Spleen (tissue), 11 donors: ENCODE measurements at regions not wholly inside any gene's neighbourhood (a gene's known extent, or its start where the extent isn't known, plus 50 kb on each side); places are given as distances from the start of the nearest gene placed in this dataset.
"Not testable (repeated sequence)": the region's sequence is repeated elsewhere in the genome, so short reads cannot be mapped to it uniquely, and the experiment has no call there.

Experiments used
- DNase-seq: peaks from one replicate; pipeline ENCODE4 v3.0.0-alpha.2; 2020
- H3K27ac ChIP-seq, 8 donors: fragments of 200-600 bp; sonication (generic) in 7 of 8; 1 replicate in 4 of 8; 2 replicates in 4 of 8; pipeline versions ENCODE4 v1.5.0 to v1.8.0; 2016 to 2021; ENCODE audit warnings: inconsistent platforms in 4 of 8, mild to moderate bottlenecking in 4 of 8, moderate library complexity in 1 of 8
- H3K27me3 ChIP-seq, 7 donors: fragments of 200-600 bp; sonication (generic) in 6 of 7; replicated peaks in 1 of 7; 1 replicate in 4 of 7; 2 replicates in 3 of 7; pipeline versions ENCODE4 v1.5.0 to v1.8.0; 2016 to 2021; ENCODE audit warnings: inconsistent platforms in 3 of 7, mild to moderate bottlenecking in 1 of 7
- H3K36me3 ChIP-seq, 6 donors: fragments of 200-600 bp; sonication (generic) in 5 of 6; 1 replicate in 4 of 6; 2 replicates in 2 of 6; pipeline versions ENCODE4 v1.5.0 to v1.8.0; 2016 to 2021; ENCODE audit warnings: inconsistent platforms in 2 of 6
- H3K4me1 ChIP-seq, 6 donors: fragments of 200-600 bp; sonication (generic) in 5 of 6; 1 replicate in 3 of 6; 2 replicates in 3 of 6; pipeline versions ENCODE4 v1.5.0 to v1.8.0; 2016 to 2021; ENCODE audit warnings: inconsistent platforms in 3 of 6
- H3K4me3 ChIP-seq, 8 donors: fragments of 200-600 bp; sonication (generic) in 7 of 8; 1 replicate in 4 of 8; 2 replicates in 4 of 8; pipeline versions ENCODE4 v1.5.0 to v1.8.0; 2016 to 2021; ENCODE audit warnings: inconsistent platforms in 4 of 8, mild to moderate bottlenecking in 4 of 8, moderate library complexity in 2 of 8
- H3K9me3 ChIP-seq, 8 donors: fragments of 200-600 bp; sonication (generic) in 7 of 8; 1 replicate in 4 of 8; 2 replicates in 4 of 8; pipeline versions ENCODE4 v1.5.0 to v1.8.0; 2016 to 2021; ENCODE audit warnings: inconsistent platforms in 4 of 8
- POLR2A ChIP-seq, 3 donors: fragments of 450-650 bp; IDR thresholded peaks; one replicate each; pipeline ENCODE4 v1.5.1; 2017; ENCODE audit warnings: antibody characterized with exemption in 3 of 3, mild to moderate bottlenecking in 1 of 3
- POLR2AphosphoS5 ChIP-seq, 3 donors: sonication (generic); formaldehyde crosslinking; IDR thresholded peaks; one replicate each; pipeline ENCODE4 v1.5.1; 2017; ENCODE audit warnings: antibody characterized with exemption in 3 of 3
- WGBS, 5 donors: extraction: QIAGEN DNeasy Blood & Tissue Kit in 3 of 5; methylation state at CpG; one replicate each; pipeline versions ENCODE4 v1.1.5 to v1.1.7; 2013 to 2018; 5-methylcytosine and 5-hydroxymethylcytosine counted together
- intact Hi-C: fragments of 100-400 bp; cut with DNase I; formaldehyde crosslinking; loops from one replicate; pipeline ENCODE4 v1.15.0; 2023; ENCODE audit warnings: low total_unique reads
- TF ChIP-seq, protein P1 (sequence below), 11 experiments: fragments of 200-600 bp in 7 of 11; fragments of 450-650 bp in 4 of 11; sonication (generic) in 4 of 11; IDR thresholded peaks in 8 of 11; conservative IDR thresholded peaks in 3 of 11; 1 replicate in 7 of 11; 2 replicates in 4 of 11; pipeline versions ENCODE4 v1.4.0 to v1.8.0; 2016 to 2021; ENCODE audit warnings: antibody characterized with exemption in 11 of 11, inconsistent platforms in 4 of 11, mild to moderate bottlenecking in 1 of 11
- donor health status: healthy with polysubstance abuse.
- donor health status: DM: no; HTN: no; CAD: no; lungs with moderate emphysema.
- donor health status: DM: no; HTN: no; CAD: no.
- donor health status: Bipolar disorder and iron deficiency.
- donor health status: healthy.
- donor health status: DM: no; HTN: no; CAD: no.
- donor health status: DM: yes; HTN: yes; CAD: no.

DNA sequence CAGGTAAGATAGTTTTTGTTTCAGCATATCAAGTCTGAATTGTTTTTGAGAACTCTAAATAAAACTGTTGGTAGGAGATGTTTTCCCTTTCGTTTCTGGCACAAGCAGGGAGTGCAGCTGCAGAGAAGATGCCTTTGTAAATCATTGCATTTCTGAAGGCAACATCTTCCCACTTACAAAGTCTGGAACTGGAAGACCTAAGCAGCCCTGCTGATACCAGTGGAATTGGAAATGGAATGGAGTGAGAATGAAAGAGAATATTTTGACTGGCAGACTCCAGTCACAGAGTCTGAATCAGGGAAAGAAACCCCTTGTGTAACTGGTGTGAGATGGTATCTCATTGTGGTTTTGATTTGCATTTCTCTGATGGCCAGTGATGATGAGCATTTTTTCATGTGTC, 815.6 kb downstream of the LTN1 start:
- Histone ChIP-seq H3K4me3 (no peak overlapping the region), H3K4me1 (no peaks in the 10 kb centered on the region), H3K9me3 (peaks cover 0 to 9% (median 5%) of the 10 kb centered on the region in 8 donors), H3K27me3 (no peaks in the 10 kb centered on the region), H3K36me3 (no peaks in the 10 kb centered on the region), H3K27ac (no peak overlapping the region)
- 26 to 62% (median 34%) methylated on average over 1 of the region's 1 CpG for WGBS, 5 donors
- intact Hi-C loops: no loop called here
- TF ChIP-seq POLR2A (IDR thresholded peaks at IDR 0.05): no peak
- TF ChIP-seq, protein P1, sequence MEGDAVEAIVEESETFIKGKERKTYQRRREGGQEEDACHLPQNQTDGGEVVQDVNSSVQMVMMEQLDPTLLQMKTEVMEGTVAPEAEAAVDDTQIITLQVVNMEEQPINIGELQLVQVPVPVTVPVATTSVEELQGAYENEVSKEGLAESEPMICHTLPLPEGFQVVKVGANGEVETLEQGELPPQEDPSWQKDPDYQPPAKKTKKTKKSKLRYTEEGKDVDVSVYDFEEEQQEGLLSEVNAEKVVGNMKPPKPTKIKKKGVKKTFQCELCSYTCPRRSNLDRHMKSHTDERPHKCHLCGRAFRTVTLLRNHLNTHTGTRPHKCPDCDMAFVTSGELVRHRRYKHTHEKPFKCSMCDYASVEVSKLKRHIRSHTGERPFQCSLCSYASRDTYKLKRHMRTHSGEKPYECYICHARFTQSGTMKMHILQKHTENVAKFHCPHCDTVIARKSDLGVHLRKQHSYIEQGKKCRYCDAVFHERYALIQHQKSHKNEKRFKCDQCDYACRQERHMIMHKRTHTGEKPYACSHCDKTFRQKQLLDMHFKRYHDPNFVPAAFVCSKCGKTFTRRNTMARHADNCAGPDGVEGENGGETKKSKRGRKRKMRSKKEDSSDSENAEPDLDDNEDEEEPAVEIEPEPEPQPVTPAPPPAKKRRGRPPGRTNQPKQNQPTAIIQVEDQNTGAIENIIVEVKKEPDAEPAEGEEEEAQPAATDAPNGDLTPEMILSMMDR (IDR thresholded peaks at IDR 0.05 in 8 of 11, conservative IDR thresholded peaks at IDR 0.05 in 3 of 11): no peak
- no peak for TF ChIP-seq POLR2AphosphoS5 (IDR thresholded peaks at IDR 0.05)
- DNase-seq: no peak

DNA sequence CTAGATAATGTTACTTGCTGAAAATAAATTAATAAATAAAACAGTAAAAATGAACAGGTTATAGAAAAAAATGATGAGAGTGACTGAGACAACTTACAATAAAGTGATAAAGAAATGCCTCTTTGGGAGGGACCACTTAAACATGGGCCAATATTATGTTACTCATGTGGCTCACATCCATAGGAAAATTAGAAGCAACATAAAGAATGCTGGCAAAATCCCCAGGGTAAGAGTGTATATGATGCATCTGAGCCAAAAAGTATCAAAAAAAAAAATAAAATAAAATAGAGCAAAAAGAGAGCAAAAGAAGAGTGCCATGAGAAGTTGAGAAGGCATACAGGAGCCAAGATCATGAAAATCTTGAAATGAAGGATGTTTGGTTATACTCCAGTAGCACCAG, 818.0 kb downstream of the LTN1 start:
- H3K36me3 ChIP-seq: no peaks in the 10 kb centered on the region
- no peak overlapping the region for H3K4me3 ChIP-seq
- no peak overlapping the region for H3K27ac ChIP-seq
- no peaks in the 10 kb centered on the region for H3K27me3 ChIP-seq
- peaks cover 0 to 4% (median 0%) of the 10 kb centered on the region in 8 donors for H3K9me3 ChIP-seq
- H3K4me1 ChIP-seq: no peaks in the 10 kb centered on the region
- TF ChIP-seq POLR2AphosphoS5 (IDR thresholded peaks at IDR 0.05): no peak
- DNase-seq: no peak
- intact Hi-C loops: no loop called here

DNA sequence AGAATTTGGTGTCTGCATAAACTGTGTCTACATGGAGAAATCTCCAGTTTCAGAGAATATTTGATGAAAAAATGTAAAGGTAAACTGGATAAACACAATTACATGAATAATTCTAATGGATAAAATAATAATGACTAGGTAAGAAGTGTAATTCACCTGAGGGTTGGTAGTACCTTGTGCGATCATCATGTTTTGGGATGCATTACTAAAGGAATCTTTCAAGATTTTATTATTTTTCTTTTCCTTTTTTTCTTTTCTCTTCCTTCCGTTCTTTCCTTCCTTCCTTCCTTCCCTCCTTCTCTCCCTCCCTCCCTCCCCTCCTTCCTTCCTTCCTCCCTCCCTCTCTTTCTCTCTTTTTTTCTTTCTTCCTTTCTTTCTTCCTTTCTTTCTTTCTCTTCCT, 818.7 kb downstream of the LTN1 start:
- TF ChIP-seq POLR2AphosphoS5 (IDR thresholded peaks at IDR 0.05): no peak
- TF ChIP-seq, protein P1 (IDR thresholded peaks at IDR 0.05 in 8 of 11, conservative IDR thresholded peaks at IDR 0.05 in 3 of 11): no peak
- no peak for TF ChIP-seq POLR2A (IDR thresholded peaks at IDR 0.05)
- intact Hi-C loops: no loop called here
- no peaks in the 10 kb centered on the region for H3K36me3 ChIP-seq
- H3K4me1 ChIP-seq: no peaks in the 10 kb centered on the region
- peaks cover 0 to 4% (median 0%) of the 10 kb centered on the region in 8 donors for H3K9me3 ChIP-seq
- H3K4me3 ChIP-seq: no peak overlapping the region
- 81 to 89% (median 87%) methylated on average over 2 of the region's 2 CpGs for WGBS, 5 donors
- no peak for DNase-seq
- no peaks in the 10 kb centered on the region for H3K27me3 ChIP-seq
- H3K27ac ChIP-seq: no peak overlapping the region

DNA sequence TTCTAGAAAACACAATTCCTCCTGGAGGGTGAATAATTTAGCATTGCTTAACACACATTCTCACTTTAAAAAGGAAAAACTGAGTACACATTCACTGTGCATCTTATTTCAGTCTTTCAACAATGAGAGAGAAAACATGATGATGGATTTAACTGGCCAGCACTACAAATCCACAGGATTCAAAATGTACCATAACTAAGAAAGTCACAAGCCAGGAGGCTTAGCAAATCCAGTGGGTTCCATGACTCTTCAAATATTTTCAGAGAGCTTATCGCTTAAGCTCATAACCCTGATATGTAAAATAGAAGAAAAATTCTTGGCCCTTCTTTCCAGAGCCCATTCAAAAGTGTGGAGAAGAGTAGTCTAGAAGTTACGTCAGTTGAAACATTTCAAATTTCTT, 820.3 kb downstream of the LTN1 start:
- WGBS, 5 donors: 92 to 98% (median 94%) methylated on average over 2 of the region's 2 CpGs
- Histone ChIP-seq H3K27ac (no peak overlapping the region), H3K9me3 (peaks cover 0 to 4% (median 0%) of the 10 kb centered on the region in 8 donors), H3K27me3 (no peaks in the 10 kb centered on the region), H3K36me3 (no peaks in the 10 kb centered on the region), H3K4me1 (no peaks in the 10 kb centered on the region), H3K4me3 (no peak overlapping the region)
- intact Hi-C loops: no loop called here
- DNase-seq: no peak
- TF ChIP-seq POLR2A (IDR thresholded peaks at IDR 0.05): no peak
- no peak for TF ChIP-seq POLR2AphosphoS5 (IDR thresholded peaks at IDR 0.05)
- TF ChIP-seq, protein P1 (IDR thresholded peaks at IDR 0.05 in 8 of 11, conservative IDR thresholded peaks at IDR 0.05 in 3 of 11): no peak

DNA sequence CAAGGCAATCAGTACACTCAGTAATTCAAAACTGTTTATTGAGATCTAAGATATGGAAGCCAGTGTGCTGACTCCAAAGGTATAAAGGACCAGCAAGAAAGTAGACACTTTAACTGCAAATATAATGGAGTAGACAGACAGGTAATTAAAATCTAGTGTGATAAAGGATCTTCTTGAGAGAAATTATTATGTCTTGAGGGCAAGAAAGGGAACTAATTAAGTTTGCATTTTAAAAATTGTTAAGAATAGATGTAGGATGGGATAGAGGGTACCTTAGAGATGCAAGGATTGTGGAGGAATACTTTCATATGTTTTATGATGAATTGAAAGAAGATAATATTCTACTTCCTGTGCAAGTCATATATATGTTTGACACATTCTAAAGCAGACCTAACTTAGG, 825.3 kb downstream of the LTN1 start:
- TF ChIP-seq, protein P1 (IDR thresholded peaks at IDR 0.05 in 8 of 11, conservative IDR thresholded peaks at IDR 0.05 in 3 of 11): no peak
- no peak for TF ChIP-seq POLR2A (IDR thresholded peaks at IDR 0.05)
- TF ChIP-seq POLR2AphosphoS5 (IDR thresholded peaks at IDR 0.05): no peak
- no peaks in the 10 kb centered on the region for H3K4me1 ChIP-seq
- DNase-seq: no peak
- intact Hi-C loops: no loop called here
- H3K27me3 ChIP-seq: no peaks in the 10 kb centered on the region
- no peaks in the 10 kb centered on the region for H3K36me3 ChIP-seq
- H3K9me3 ChIP-seq: no peaks in the 10 kb centered on the region
- no peak overlapping the region for H3K27ac ChIP-seq
- no peak overlapping the region for H3K4me3 ChIP-seq

DNA sequence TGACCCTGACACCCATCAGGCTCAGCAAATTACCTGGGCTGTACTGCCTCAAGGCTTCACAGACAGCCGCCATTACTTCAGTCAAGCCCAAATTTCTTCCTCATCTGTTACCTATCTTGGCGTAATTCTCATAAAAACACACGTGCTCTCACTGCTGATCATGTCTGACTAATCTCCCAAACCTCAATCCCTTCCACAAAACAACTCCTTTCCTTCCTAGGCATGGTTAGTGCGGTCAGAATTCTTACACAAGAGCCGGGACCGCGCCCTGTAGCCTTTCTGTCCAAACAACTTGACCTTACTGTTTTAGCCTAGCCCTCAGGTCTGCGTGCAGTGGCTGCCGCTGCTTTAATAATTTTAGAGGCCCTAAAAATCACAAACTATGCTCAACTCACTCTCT, 828.2 kb downstream of the LTN1 start:
- H3K4me3 ChIP-seq, intact Hi-C loops: not testable (repeated sequence)
- 78 to 92% (median 85%) methylated on average over 9 of the region's 9 CpGs for WGBS, 5 donors

DNA sequence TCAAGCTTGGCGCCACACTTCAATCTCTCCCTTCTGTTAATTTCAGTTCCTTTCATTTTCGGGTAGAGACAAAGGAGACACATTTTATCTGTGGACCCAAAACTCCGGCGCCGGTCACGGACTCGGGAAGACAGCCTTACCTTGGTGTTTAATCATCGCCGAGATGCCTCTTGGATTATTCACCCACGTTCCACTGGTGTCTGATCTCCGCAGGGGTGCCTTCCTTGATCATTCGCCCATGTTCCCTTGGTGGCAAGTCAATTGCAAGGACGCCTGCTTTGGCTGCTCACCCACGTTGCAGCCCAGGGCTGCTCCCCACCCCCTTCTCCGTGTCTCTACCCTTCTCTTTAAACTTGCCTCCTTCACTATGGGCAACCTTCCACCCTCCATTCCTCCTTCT, 830.6 kb downstream of the LTN1 start:
- not testable (repeated sequence) for H3K4me1 ChIP-seq

More for the DNA sequence above, 828.2 kb downstream of the LTN1 start:
- H3K36me3 ChIP-seq, H3K27ac ChIP-seq, H3K4me1 ChIP-seq, H3K27me3 ChIP-seq, H3K9me3 ChIP-seq, DNase-seq: not testable (repeated sequence)

More for the DNA sequence above, 830.6 kb downstream of the LTN1 start:
- DNase-seq, H3K4me3 ChIP-seq, H3K9me3 ChIP-seq, H3K36me3 ChIP-seq, H3K27me3 ChIP-seq, H3K27ac ChIP-seq, intact Hi-C loops: not testable (repeated sequence)
- WGBS, 5 donors: 91 to 96% (median 94%) methylated on average over 15 of the region's 15 CpGs
